Neural cell (in vitro differentiated cells): ENCODE measurements at regions not wholly inside any gene's neighbourhood (a gene's known extent, or its start where the extent isn't known, plus 50 kb on each side); places are given as distances from the start of the nearest gene placed in this dataset.

ENCODE experiments used
- H2AFZ ChIP-seq: fragments of 200-600, 300-800 bp; sonication (generic), shearing (Covaris generic); 2 replicates; pipeline ENCODE4 v1.6.0; 2014; ENCODE audit warnings: low read depth, mild to moderate bottlenecking, antibody characterized with exemption, low read length, moderate library complexity
- H3F3A ChIP-seq: fragments of 200-600 bp; shearing (Covaris generic); 2 replicates; pipeline ENCODE4 v1.6.1; 2016; ENCODE audit warnings: mild to moderate bottlenecking, moderate library complexity, mixed read lengths, antibody characterized with exemption, low read length; ENCODE audit not compliant: insufficient read depth, poor library complexity, severe bottlenecking
- H3K27ac ChIP-seq: fragments of 200-600, 300-800 bp; sonication (generic), shearing (Covaris generic); 2 replicates; pipeline ENCODE4 v1.5.1; 2014; ENCODE audit warnings: mild to moderate bottlenecking, low read length, moderate library complexity
- H3K27me3 ChIP-seq: fragments of 300-800, 200-600 bp; sonication (generic), shearing (Covaris generic); 2 replicates; pipeline ENCODE4 v1.6.0; 2014; ENCODE audit warnings: mild to moderate bottlenecking, low read depth, low read length, moderate library complexity; ENCODE audit not compliant: insufficient read depth
- H3K36me3 ChIP-seq: fragments of 300-800, 200-600 bp; sonication (generic), shearing (Covaris generic); 2 replicates; pipeline ENCODE4 v1.5.1; 2014; ENCODE audit warnings: mild to moderate bottlenecking, antibody characterized with exemption, low read length, moderate library complexity; ENCODE audit not compliant: insufficient read depth
- H3K4me2 ChIP-seq: fragments of 300-800, 200-600 bp; sonication (generic), shearing (Covaris generic); 2 replicates; pipeline ENCODE4 v1.6.0; 2014; ENCODE audit warnings: mild to moderate bottlenecking, low read length
- H3K4me3 ChIP-seq: fragments of 300-800, 200-600 bp; sonication (generic), shearing (Covaris generic); 2 replicates; pipeline ENCODE4 v1.5.1; 2014; ENCODE audit warnings: mild to moderate bottlenecking, low read length, moderate library complexity
- H3K79me2 ChIP-seq: fragments of 200-600 bp; shearing (Covaris generic); replicated peaks from 2 replicates; pipeline ENCODE4 v1.6.0; 2014; ENCODE audit warnings: mild to moderate bottlenecking, low read length, moderate library complexity; ENCODE audit not compliant: insufficient read depth
- H3K9ac ChIP-seq: fragments of 300-800, 200-600 bp; sonication (generic), shearing (Covaris generic); 2 replicates; pipeline ENCODE4 v1.6.1; 2016; ENCODE audit warnings: mild to moderate bottlenecking, low read length, mixed read lengths
- H3K9me2 ChIP-seq: fragments of 200-600 bp; shearing (Covaris generic); 2 replicates; pipeline ENCODE4 v1.6.1; 2016; ENCODE audit warnings: mild to moderate bottlenecking, low read length, mixed read lengths; ENCODE audit not compliant: insufficient read depth
- H3K9me3 ChIP-seq: fragments of 200-600, 300-800 bp; sonication (generic), shearing (Covaris generic); 2 replicates; pipeline ENCODE4 v1.6.1; 2016; ENCODE audit warnings: mild to moderate bottlenecking, mixed run types, low read length, moderate library complexity, mixed read lengths
- H4K20me1 ChIP-seq: fragments of 200-600 bp; shearing (Covaris generic); 2 replicates; pipeline ENCODE4 v1.6.1; 2016; ENCODE audit warnings: mild to moderate bottlenecking, mixed run types; ENCODE audit not compliant: insufficient read depth
- EP300 ChIP-seq: fragments of 450-650 bp; conservative IDR thresholded peaks from 2 replicates; pipeline ENCODE4 v1.6.1; 2014; ENCODE audit warnings: antibody characterized with exemption, mild to moderate bottlenecking, moderate library complexity; ENCODE audit not compliant: poor library complexity, severe bottlenecking
- EZH2 ChIP-seq: fragments of 200-600, 300-800 bp; shearing (Covaris generic), sonication (generic); IDR thresholded peaks from 2 replicates; pipeline ENCODE4 v1.6.1; 2014; ENCODE audit warnings: antibody characterized with exemption, low read length, borderline replicate concordance, mild to moderate bottlenecking; ENCODE audit not compliant: insufficient read depth, poor library complexity, severe bottlenecking
- MXI1 ChIP-seq: fragments of 450-650 bp; conservative IDR thresholded peaks from 2 replicates; pipeline ENCODE4 v1.6.1; 2014; ENCODE audit warnings: antibody characterized with exemption, mild to moderate bottlenecking; ENCODE audit not compliant: poor library complexity, severe bottlenecking
- POLR2AphosphoS5 ChIP-seq: IDR thresholded peaks from 2 replicates; pipeline ENCODE4 v1.6.1; 2012
- RAD21 ChIP-seq: fragments of 450-650 bp; conservative IDR thresholded peaks from 2 replicates; pipeline ENCODE4 v1.6.1; 2014; ENCODE audit warnings: antibody characterized with exemption, mild to moderate bottlenecking, moderate library complexity
- SMC3 ChIP-seq: fragments of 450-650 bp; conservative IDR thresholded peaks from 2 replicates; pipeline ENCODE4 v1.6.1; 2014; ENCODE audit warnings: antibody characterized with exemption, mild to moderate bottlenecking, moderate library complexity; ENCODE audit not compliant: poor library complexity
- TAF1 ChIP-seq: IDR thresholded peaks from 2 replicates; pipeline ENCODE4 v1.6.1; 2012; ENCODE audit warnings: low read depth
- TF ChIP-seq, protein P1 (sequence below): IDR thresholded peaks from 2 replicates; pipeline ENCODE4 v1.6.1; 2012; ENCODE audit warnings: borderline replicate concordance
- TF ChIP-seq, protein P2 (sequence below): fragments of 450-650 bp; IDR thresholded peaks from 2 replicates; pipeline ENCODE4 v1.5.1; 2014; ENCODE audit warnings: antibody characterized with exemption, mild to moderate bottlenecking, moderate library complexity; ENCODE audit not compliant: poor library complexity, severe bottlenecking

DNA sequence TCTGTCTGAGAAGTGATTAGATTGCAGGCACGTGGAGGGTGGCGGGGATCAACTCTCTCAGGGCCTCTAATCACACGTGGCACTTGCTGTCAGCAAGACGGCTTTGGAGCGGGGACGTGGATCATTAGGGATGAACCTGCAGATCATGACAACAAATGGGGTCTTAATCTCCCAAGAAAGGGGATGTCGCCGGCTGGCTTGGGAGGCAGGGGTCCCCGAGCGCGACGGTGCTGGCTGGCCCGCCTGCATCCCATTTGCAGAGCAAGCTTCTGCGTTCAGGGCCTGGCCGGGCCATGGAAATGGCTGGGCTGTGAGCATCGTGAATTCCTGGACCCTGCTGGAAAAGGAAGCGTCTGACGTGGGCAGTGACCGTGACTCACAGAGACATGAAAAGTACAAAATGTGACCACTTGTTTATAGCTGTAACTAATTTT lies 85.1 kb upstream of the SHOX start:
- H3K27ac ChIP-seq, result no peak overlapping the region
- no peaks in the 10 kb centered on the region for H3K9me3 ChIP-seq
- no peaks in the 10 kb centered on the region for H3K79me2 ChIP-seq
- TF ChIP-seq, protein P1, sequence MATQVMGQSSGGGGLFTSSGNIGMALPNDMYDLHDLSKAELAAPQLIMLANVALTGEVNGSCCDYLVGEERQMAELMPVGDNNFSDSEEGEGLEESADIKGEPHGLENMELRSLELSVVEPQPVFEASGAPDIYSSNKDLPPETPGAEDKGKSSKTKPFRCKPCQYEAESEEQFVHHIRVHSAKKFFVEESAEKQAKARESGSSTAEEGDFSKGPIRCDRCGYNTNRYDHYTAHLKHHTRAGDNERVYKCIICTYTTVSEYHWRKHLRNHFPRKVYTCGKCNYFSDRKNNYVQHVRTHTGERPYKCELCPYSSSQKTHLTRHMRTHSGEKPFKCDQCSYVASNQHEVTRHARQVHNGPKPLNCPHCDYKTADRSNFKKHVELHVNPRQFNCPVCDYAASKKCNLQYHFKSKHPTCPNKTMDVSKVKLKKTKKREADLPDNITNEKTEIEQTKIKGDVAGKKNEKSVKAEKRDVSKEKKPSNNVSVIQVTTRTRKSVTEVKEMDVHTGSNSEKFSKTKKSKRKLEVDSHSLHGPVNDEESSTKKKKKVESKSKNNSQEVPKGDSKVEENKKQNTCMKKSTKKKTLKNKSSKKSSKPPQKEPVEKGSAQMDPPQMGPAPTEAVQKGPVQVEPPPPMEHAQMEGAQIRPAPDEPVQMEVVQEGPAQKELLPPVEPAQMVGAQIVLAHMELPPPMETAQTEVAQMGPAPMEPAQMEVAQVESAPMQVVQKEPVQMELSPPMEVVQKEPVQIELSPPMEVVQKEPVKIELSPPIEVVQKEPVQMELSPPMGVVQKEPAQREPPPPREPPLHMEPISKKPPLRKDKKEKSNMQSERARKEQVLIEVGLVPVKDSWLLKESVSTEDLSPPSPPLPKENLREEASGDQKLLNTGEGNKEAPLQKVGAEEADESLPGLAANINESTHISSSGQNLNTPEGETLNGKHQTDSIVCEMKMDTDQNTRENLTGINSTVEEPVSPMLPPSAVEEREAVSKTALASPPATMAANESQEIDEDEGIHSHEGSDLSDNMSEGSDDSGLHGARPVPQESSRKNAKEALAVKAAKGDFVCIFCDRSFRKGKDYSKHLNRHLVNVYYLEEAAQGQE, result no peak
- no peak for TF ChIP-seq MXI1
- no peak for TF ChIP-seq EZH2
- TF ChIP-seq EP300, result no peak
- no peak for TF ChIP-seq TAF1
- no peak for TF ChIP-seq RAD21
- H4K20me1 ChIP-seq, result no peaks in the 10 kb centered on the region
- no peaks in the 10 kb centered on the region for H3K9me2 ChIP-seq
- H3K9ac ChIP-seq, result no peak overlapping the region
- H3K27me3 ChIP-seq, result no peaks in the 10 kb centered on the region
- H3F3A ChIP-seq, result no peaks in the 10 kb centered on the region
- H3K4me3 ChIP-seq, result peak overlapping the region; percentile 7
- H3K4me2 ChIP-seq, result no peak overlapping the region
- H3K36me3 ChIP-seq, result no peaks in the 10 kb centered on the region
- no peak overlapping the region for H2AFZ ChIP-seq

DNA sequence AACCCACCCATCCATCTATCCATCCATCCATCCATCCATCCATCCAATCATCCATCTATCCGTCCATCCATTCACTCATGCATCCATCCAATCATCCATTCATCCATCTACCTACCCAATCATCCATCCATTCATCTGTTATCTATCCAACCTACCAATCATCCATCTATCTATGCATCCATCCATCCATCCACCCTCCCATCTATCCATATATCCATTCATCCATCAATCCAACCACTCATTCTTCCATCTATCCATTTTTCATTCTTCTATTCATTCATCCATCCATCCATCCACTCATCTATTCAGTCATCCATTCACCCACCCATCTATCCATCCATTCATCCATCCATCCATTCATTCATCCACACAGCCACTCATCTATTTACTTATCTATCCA lies 80.1 kb upstream of the SHOX start:
- Histone ChIP-seq H3K9ac (no peak overlapping the region), H4K20me1 (no peaks in the 10 kb centered on the region), H3K4me2 (no peak overlapping the region), H3K9me3 (no peaks in the 10 kb centered on the region), H3K79me2 (no peaks in the 10 kb centered on the region), H3K4me3 (no peak overlapping the region), H2AFZ (no peak overlapping the region), H3F3A (no peaks in the 10 kb centered on the region), H3K9me2 (no peaks in the 10 kb centered on the region), H3K36me3 (no peaks in the 10 kb centered on the region), H3K27me3 (no peaks in the 10 kb centered on the region), H3K27ac (no peak overlapping the region)
- TF ChIP-seq RAD21, result no peak
- TF ChIP-seq, protein P1, result no peak
- TF ChIP-seq EP300, result no peak
- no peak for TF ChIP-seq EZH2
- TF ChIP-seq, protein P2, sequence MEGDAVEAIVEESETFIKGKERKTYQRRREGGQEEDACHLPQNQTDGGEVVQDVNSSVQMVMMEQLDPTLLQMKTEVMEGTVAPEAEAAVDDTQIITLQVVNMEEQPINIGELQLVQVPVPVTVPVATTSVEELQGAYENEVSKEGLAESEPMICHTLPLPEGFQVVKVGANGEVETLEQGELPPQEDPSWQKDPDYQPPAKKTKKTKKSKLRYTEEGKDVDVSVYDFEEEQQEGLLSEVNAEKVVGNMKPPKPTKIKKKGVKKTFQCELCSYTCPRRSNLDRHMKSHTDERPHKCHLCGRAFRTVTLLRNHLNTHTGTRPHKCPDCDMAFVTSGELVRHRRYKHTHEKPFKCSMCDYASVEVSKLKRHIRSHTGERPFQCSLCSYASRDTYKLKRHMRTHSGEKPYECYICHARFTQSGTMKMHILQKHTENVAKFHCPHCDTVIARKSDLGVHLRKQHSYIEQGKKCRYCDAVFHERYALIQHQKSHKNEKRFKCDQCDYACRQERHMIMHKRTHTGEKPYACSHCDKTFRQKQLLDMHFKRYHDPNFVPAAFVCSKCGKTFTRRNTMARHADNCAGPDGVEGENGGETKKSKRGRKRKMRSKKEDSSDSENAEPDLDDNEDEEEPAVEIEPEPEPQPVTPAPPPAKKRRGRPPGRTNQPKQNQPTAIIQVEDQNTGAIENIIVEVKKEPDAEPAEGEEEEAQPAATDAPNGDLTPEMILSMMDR, result no peak
- no peak for TF ChIP-seq MXI1
- no peak for TF ChIP-seq TAF1
- TF ChIP-seq POLR2AphosphoS5, result no peak
- TF ChIP-seq SMC3, result no peak
